Tibial artery (tissue), 4 donors: ENCODE measurements at regions not wholly inside any gene's neighbourhood (a gene's known extent, or its start where the extent isn't known, plus 50 kb on each side); places are given as distances from the start of the nearest gene placed in this dataset.

Experiments used
- DNase-seq, 2 donors: peaks; one replicate each; pipeline ENCODE4 v3.0.0-alpha.2; 2019
- H3K27ac ChIP-seq, 2 donors: fragments of 200-600 bp; sonication (generic) in 1 of 2; 1 replicate in 1 of 2; 2 replicates in 1 of 2; pipeline ENCODE4 v1.5.1; 2018 to 2019; ENCODE audit warnings: mild to moderate bottlenecking in 1 of 2
- H3K27me3 ChIP-seq, 2 donors: fragments of 200-600 bp; sonication (generic) in 1 of 2; one replicate each; pipeline versions ENCODE4 v1.5.1 to v1.6.0; 2016 to 2019
- H3K36me3 ChIP-seq, 3 donors: fragments of 200-600 bp; sonication (generic) in 2 of 3; one replicate each; pipeline ENCODE4 v1.5.1; 2016 to 2019; ENCODE audit warnings: mild to moderate bottlenecking in 2 of 3
- H3K4me1 ChIP-seq, 4 donors: fragments of 200-600 bp; sonication (generic) in 2 of 4; 1 replicate in 3 of 4; 2 replicates in 1 of 4; pipeline ENCODE4 v1.5.1; 2016 to 2019
- H3K4me3 ChIP-seq, 2 donors: fragments of 200-600 bp; sonication (generic) in 1 of 2; 1 replicate in 1 of 2; 2 replicates in 1 of 2; pipeline ENCODE4 v1.5.1; 2018 to 2019; ENCODE audit warnings: mild to moderate bottlenecking in 2 of 2
- H3K9me3 ChIP-seq, 3 donors: fragments of 200-600 bp; sonication (generic) in 1 of 3; one replicate each; pipeline ENCODE4 v1.5.1; 2016 to 2019
- CTCF ChIP-seq, 2 experiments: fragments of 200-600 bp in 1 of 2; fragments of 450-650 bp in 1 of 2; IDR thresholded peaks; one replicate each; pipeline ENCODE4 v1.5.1; 2017 to 2019; ENCODE audit warnings: antibody characterized with exemption in 2 of 2, mild to moderate bottlenecking in 1 of 2, moderate library complexity in 1 of 2
- intact Hi-C: fragments of 100-400 bp; cut with DNase I; formaldehyde crosslinking; loops from one replicate; pipeline ENCODE4 v1.15.0; 2023; ENCODE audit warnings: low total_unique reads

DNA sequence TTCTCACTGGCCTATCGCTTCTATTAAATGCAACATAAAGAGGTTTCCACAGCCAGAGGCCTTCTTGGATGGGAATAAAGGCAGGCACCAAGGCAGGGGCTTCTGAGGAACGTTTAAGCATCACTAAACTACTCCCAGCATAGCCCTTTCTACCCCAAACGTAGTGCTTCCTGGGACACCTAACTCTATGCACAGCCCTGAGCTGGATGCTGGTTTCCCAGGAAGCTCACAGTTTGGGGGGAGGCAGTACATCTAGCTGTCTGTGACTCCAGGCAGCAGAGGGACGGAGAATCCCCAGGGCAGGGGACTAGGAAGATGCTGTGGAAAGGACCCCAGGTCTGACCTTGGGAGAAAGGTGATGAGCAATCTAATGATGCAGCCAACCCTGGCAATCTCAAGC lies 192.8 kb upstream of the ZMIZ1 start:
- no peaks in the 10 kb centered on the region for H3K4me1 ChIP-seq
- no peak overlapping the region for H3K4me3 ChIP-seq
- H3K36me3 ChIP-seq: no peaks in the 10 kb centered on the region
- TF ChIP-seq CTCF (IDR thresholded peaks at IDR 0.05): no peak
- peaks cover 0 to 11% (median 7%) of the 10 kb centered on the region in 3 donors for H3K9me3 ChIP-seq
- no peaks in the 10 kb centered on the region for H3K27me3 ChIP-seq
- intact Hi-C loops: no loop called here
- H3K27ac ChIP-seq: no peak overlapping the region
- DNase-seq: no peak

DNA sequence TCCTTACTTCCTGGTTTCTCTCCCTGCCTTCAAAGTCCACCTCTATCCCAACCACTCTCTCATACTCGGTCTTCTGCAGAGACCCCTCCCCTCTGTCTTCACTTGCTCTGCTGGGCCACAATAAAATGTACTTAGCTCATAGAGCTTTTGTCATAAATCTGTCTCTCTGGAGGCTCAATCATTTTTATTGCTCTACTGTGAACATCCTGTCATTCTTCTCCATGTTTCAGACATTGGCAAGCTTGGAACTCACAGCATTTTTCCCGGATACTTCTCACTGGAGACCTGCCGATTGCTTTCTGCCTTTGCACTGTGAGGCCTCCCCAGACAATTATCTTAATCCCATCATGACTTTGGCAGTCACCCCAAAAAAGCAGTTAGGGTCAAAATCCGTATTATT lies 192.3 kb upstream of the ZMIZ1 start:
- no peak overlapping the region for H3K4me3 ChIP-seq
- no peaks in the 10 kb centered on the region for H3K4me1 ChIP-seq
- H3K9me3 ChIP-seq: peaks cover 0 to 11% (median 7%) of the 10 kb centered on the region in 3 donors
- H3K36me3 ChIP-seq: no peaks in the 10 kb centered on the region
- H3K27ac ChIP-seq: no peak overlapping the region
- intact Hi-C loops: no loop called here
- no peaks in the 10 kb centered on the region for H3K27me3 ChIP-seq
- no peak for TF ChIP-seq CTCF (IDR thresholded peaks at IDR 0.05)
- DNase-seq: no peak

- no peaks in the 10 kb centered on the region for H3K27me3 ChIP-seq
- no peaks in the 10 kb centered on the region for H3K36me3 ChIP-seq
- DNase-seq: no peak
- H3K4me3 ChIP-seq: no peak overlapping the region
- peaks cover 0 to 12% (median 7%) of the 10 kb centered on the region in 3 donors for H3K9me3 ChIP-seq
- no peaks in the 10 kb centered on the region for H3K4me1 ChIP-seq
- intact Hi-C loops: no loop called here
- TF ChIP-seq CTCF (IDR thresholded peaks at IDR 0.05): no peak
- no peak overlapping the region for H3K27ac ChIP-seq
Observed at GRCh38 chr10:78879621-78880020, 189.1 kb upstream of the ZMIZ1 start.

DNA sequence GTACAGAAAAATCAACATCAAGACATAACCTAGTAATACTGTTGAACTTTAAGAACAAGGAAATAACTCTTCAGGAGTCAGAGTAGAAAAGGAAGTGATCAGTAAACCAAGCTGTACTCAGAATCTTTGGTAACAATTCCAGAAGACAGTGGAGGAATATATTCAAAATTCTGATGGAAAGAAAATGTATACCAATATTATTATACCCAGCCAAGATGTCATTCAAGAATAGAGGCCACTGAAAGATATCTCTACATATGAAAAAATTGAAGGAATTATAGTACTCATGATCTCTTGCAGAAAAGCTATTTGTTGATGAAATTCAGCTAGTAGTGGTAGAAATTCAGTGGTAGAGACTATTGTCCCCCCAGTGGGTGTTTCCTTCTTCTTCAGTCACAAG lies 182.6 kb upstream of the ZMIZ1 start:
- Histone ChIP-seq H3K4me1 (no peaks in the 10 kb centered on the region), H3K4me3 (no peak overlapping the region), H3K27me3 (no peaks in the 10 kb centered on the region), H3K36me3 (no peaks in the 10 kb centered on the region), H3K9me3 (peaks cover 4 to 21% (median 12%) of the 10 kb centered on the region in 3 donors), H3K27ac (no peak overlapping the region)
- DNase-seq: no peak
- intact Hi-C loops: no loop called here
- TF ChIP-seq CTCF (IDR thresholded peaks at IDR 0.05): no peak

DNA sequence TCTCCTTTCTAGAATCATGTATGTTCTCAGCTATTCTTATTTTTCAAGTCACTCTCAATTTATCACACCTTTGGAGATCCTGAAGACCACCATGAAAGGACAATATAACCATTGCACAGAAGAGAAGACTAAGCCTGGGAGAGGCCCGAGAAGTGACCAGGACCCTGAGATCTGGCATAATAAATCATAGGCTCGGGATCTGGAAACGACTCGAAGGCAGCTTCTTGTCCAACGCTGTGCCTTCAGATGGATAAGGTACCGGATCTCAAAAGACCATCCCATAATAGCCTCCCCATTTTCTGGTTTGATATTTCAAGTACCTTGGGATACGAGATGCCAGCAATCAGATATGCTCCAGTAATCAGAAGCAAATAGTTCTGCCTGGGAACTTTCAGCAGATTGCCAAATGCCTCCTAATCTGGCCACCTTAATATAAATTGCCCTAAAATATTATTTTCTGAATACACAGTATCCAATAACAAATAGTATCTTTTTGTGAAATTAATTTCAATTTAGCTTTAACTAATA lies 179.2 kb upstream of the ZMIZ1 start:
- intact Hi-C loops: no loop called here
- Histone ChIP-seq H3K27me3 (no peaks in the 10 kb centered on the region), H3K4me3 (no peak overlapping the region), H3K36me3 (no peaks in the 10 kb centered on the region), H3K9me3 (peaks cover 4 to 20% (median 12%) of the 10 kb centered on the region in 3 donors), H3K27ac (no peak overlapping the region), H3K4me1 (no peaks in the 10 kb centered on the region)
- DNase-seq: no peak
- no peak for TF ChIP-seq CTCF (IDR thresholded peaks at IDR 0.05)

GRCh38 chr10:78890506-78890905 lies 178.3 kb upstream of the ZMIZ1 start:
- no peak for DNase-seq

More at GRCh38 chr10:78890506-78890905, 178.3 kb upstream of the ZMIZ1 start:
- Histone ChIP-seq H3K9me3 (peaks cover 4 to 11% (median 11%) of the 10 kb centered on the region in 3 donors), H3K27me3 (no peaks in the 10 kb centered on the region), H3K36me3 (no peaks in the 10 kb centered on the region), H3K4me3 (no peak overlapping the region), H3K4me1 (no peaks in the 10 kb centered on the region), H3K27ac (no peak overlapping the region)
- TF ChIP-seq CTCF (IDR thresholded peaks at IDR 0.05): no peak
- intact Hi-C loops: no loop called here
